D721Med (cell line): ENCODE measurements at regions not wholly inside any gene's neighbourhood (a gene's known extent, or its start where the extent isn't known, plus 50 kb on each side); places are given as distances from the start of the nearest gene placed in this dataset.
"Not testable (repeated sequence)": the region's sequence is repeated elsewhere in the genome, so short reads cannot be mapped to it uniquely, and the experiment has no call there.

Source experiments
- DNase-seq: peaks from one replicate; pipeline ENCODE4 v3.0.0; 2011; ENCODE audit warnings: low spot score; ENCODE audit not compliant: insufficient read length
- FAIRE-seq: peaks from 2 replicates; lab custom pipeline; 2011; peaks lifted over from hg19 to GRCh38; lab: Jason Lieb, UNC
- TF ChIP-seq, protein P1 (sequence below): IDR thresholded peaks from 2 replicates; pipeline ENCODE4 v1.5.1; 2012; ENCODE audit warnings: mild to moderate bottlenecking, control low read depth; ENCODE audit not compliant: insufficient read depth; ENCODE audit errors: missing control alignments

DNA sequence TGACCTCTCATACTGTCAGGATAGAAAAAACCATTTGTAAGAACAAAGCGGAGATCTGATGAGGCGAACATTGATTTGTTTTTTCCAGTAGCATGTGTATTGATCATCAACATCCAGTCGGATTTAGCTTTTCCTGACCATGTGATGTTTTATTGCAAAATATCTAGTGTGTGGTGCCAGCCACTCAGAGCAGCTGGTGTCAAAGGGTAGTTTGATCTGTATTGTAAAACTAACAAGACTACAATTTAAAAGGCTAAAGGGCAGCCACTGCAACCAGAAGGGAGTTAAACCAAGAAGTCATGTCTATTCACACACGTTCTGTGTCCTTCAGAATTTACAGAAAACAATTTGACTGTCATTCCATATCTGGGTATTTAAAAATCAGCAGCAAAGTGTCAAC, 719.0 kb upstream of the FRG1 start:
- no peak for FAIRE-seq
- TF ChIP-seq, protein P1, sequence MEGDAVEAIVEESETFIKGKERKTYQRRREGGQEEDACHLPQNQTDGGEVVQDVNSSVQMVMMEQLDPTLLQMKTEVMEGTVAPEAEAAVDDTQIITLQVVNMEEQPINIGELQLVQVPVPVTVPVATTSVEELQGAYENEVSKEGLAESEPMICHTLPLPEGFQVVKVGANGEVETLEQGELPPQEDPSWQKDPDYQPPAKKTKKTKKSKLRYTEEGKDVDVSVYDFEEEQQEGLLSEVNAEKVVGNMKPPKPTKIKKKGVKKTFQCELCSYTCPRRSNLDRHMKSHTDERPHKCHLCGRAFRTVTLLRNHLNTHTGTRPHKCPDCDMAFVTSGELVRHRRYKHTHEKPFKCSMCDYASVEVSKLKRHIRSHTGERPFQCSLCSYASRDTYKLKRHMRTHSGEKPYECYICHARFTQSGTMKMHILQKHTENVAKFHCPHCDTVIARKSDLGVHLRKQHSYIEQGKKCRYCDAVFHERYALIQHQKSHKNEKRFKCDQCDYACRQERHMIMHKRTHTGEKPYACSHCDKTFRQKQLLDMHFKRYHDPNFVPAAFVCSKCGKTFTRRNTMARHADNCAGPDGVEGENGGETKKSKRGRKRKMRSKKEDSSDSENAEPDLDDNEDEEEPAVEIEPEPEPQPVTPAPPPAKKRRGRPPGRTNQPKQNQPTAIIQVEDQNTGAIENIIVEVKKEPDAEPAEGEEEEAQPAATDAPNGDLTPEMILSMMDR = no peak

GRCh38 chr4:189228726-189229125, 711.9 kb upstream of the FRG1 start:
- no peak for FAIRE-seq
- TF ChIP-seq, protein P1 = no peak
- no peak for DNase-seq

More for the DNA sequence above, 719.0 kb upstream of the FRG1 start:
- no peak for DNase-seq

- FAIRE-seq (no peak), DNase-seq (no peak)
- TF ChIP-seq, protein P1 = no peak
Observed at GRCh38 chr4:189232274-189232673, 708.4 kb upstream of the FRG1 start.

DNA sequence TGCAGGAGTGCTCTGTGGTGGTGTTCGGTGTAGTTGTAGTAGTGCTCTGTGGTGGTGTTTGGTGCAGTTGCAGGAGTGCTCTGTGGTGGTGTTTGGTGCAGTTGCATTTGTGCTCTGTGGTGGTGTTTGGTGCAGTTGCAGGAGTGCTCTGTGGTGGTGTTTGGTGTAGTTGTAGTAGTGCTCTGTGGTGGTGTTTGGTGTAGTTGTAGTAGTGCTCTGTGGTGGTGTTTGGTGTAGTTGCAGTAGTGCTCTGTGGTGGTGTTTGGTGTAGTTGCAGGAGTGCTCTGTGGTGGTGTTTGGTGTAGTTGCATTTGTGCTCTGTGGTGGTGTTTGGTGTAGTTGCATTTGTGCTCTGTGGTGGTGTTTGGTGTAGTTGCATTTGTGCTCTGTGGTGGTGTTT, 706.9 kb upstream of the FRG1 start:
- DNase-seq, FAIRE-seq: not testable (repeated sequence)

DNA sequence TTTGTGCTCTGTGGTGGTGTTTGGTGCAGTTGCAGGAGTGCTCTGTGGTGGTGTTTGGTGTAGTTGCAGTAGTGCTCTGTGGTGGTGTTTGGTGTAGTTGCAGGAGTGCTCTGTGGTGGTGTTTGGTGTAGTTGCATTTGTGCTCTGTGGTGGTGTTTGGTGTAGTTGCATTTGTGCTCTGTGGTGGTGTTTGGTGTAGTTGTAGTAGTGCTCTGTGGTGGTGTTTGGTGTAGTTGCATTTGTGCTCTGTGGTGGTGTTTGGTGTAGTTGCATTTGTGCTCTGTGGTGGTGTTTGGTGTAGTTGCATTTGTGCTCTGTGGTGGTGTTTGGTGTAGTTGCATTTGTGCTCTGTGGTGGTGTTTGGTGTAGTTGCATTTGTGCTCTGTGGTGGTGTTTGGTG, 705.7 kb upstream of the FRG1 start:
- DNase-seq, FAIRE-seq: not testable (repeated sequence)

DNA sequence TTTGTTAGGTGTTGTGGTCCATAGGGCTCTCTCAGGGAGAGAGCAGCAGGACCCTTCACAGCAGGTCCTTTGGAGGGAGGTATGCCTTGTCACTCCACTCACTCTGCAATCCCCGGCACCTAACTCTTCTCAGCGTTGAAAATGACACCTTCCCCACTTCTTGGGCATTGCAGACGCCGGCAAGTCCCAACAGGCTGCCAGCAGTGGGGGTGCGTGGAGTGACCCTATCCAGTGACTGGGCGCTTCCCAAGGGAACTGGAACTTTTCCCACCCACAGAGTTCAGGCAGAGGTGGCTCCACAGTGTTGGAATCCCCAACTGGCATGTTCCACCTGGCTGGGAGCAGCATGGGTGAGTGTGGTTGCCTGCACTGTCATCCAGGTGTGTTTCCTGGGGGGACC, 705.1 kb upstream of the FRG1 start:
- DNase-seq (no peak), FAIRE-seq (no peak)
- TF ChIP-seq, protein P1 = no peak

DNA sequence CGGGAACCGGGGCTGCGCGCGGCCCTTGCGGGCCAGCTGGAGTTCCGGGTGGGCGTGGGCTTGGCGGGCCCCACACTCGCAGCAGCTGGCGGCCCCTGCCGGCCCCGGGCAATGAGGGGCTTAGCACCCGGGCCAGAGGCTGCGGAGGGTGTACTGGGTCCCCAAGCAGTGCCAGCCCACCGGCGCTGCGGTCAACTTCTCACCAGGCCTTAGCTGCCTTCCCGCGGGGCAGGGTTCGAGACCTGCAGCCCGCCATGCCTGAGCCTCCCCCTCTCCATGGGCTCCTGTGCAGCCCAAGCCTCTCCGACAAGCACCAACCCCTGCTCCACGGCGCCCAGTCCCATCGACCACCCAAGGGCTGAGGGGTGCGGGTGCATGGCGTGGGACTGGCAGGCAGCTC, 704.4 kb upstream of the FRG1 start:
- FAIRE-seq, DNase-seq: not testable (repeated sequence)

GRCh38 chr4:189237340-189237739, 703.3 kb upstream of the FRG1 start:
- no peak for DNase-seq
- TF ChIP-seq, protein P1 = no peak
- no peak for FAIRE-seq

GRCh38 chr4:189255636-189256035, 685.0 kb upstream of the FRG1 start:
- FAIRE-seq (no peak), DNase-seq (no peak)
- TF ChIP-seq, protein P1 = no peak
